ENCODE measurements at regions not wholly inside any gene's neighbourhood (a gene's known extent, or its start where the extent isn't known, plus 50 kb on each side); places are given as distances from the start of the nearest gene placed in this dataset.
"Not testable (repeated sequence)": the region's sequence is repeated elsewhere in the genome, so short reads cannot be mapped to it uniquely, and the experiment has no call there.

GRCh38 chr19:23597661-23598060 lies 89.4 kb downstream of the ZNF675 start:
- no peaks in the 10 kb centered on the region for H3F3A ChIP-seq (ENCODE audit: low read length, unreplicated experiment)
- no peak for TF ChIP-seq EZH2 (IDR thresholded peaks at IDR 0.05; ENCODE audit: low read length, unreplicated experiment)
- TF ChIP-seq CTCF (conservative IDR thresholded peaks at IDR 0.05; ENCODE audit: low read depth, low read length), result no peak
- no peak for TF ChIP-seq EZH2phosphoT487 (IDR thresholded peaks at IDR 0.05; ENCODE audit: borderline replicate concordance, low read length)
- BruUV-seq (replicated peaks), result no TSS peak
- CTCF ChIA-PET, result no interaction called here
- no peaks in the 10 kb centered on the region for H3K79me2 ChIP-seq (ENCODE audit: low read length)
- no peak overlapping the region for H3K4me2 ChIP-seq (ENCODE audit: low read length)
- no peaks in the 10 kb centered on the region for H3K9me2 ChIP-seq (replicated peaks; ENCODE audit: low read length)
- no peak overlapping the region for H3K9ac ChIP-seq (ENCODE audit: low read length)
- no peak overlapping the region for H3K4me3 ChIP-seq (ENCODE audit: low read length)
- POLR2A ChIA-PET (ENCODE audit: unreplicated experiment), result no interaction called here
- intact Hi-C loops (cut with micrococcal nuclease), result no loop called here
- ATAC-seq, result no peak
- no peak for DNase-seq
- H2AFZ ChIP-seq (ENCODE audit: low read length), result no peak overlapping the region
- no peaks in the 10 kb centered on the region for H3K4me1 ChIP-seq (ENCODE audit: insufficient read depth, low read length)
- no peaks in the 10 kb centered on the region for H3K27me3 ChIP-seq (ENCODE audit: low read length)
- no peaks in the 10 kb centered on the region; the same call in 1 of the 2 replicates for H3K36me3 ChIP-seq (ENCODE audit: low read depth, low read length)
- no peak overlapping the region for H3K27ac ChIP-seq (ENCODE audit: low read length)
- peaks cover 7% of the 10 kb centered on the region; the same call in 1 of the 2 replicates for H3K9me3 ChIP-seq (ENCODE audit: low read length)
- no peaks in the 10 kb centered on the region for H4K20me1 ChIP-seq (ENCODE audit: low read length)

- no peak overlapping the region for H3K27ac ChIP-seq (ENCODE audit: low read length)
- H3K9me3 ChIP-seq (ENCODE audit: low read length), result peaks cover 8% of the 10 kb centered on the region; the same call in 1 of the 2 replicates
- DNase-seq, result no peak
- H3K27me3 ChIP-seq (ENCODE audit: low read length), result no peaks in the 10 kb centered on the region
- TF ChIP-seq CTCF (conservative IDR thresholded peaks at IDR 0.05; ENCODE audit: low read depth, low read length) (no peak), EZH2phosphoT487 (IDR thresholded peaks at IDR 0.05; ENCODE audit: borderline replicate concordance, low read length) (no peak), EZH2 (IDR thresholded peaks at IDR 0.05; ENCODE audit: low read length, unreplicated experiment) (no peak)
- H4K20me1 ChIP-seq (ENCODE audit: low read length), result no peaks in the 10 kb centered on the region
- no peaks in the 10 kb centered on the region for H3K79me2 ChIP-seq (ENCODE audit: low read length)
- no peak overlapping the region for H2AFZ ChIP-seq (ENCODE audit: low read length)
- H3K4me1 ChIP-seq (ENCODE audit: insufficient read depth, low read length), result no peaks in the 10 kb centered on the region
- no peak overlapping the region for H3K4me3 ChIP-seq (ENCODE audit: low read length)
- no TSS peak for BruUV-seq (replicated peaks)
- ATAC-seq, result no peak
- H3K4me2 ChIP-seq (ENCODE audit: low read length), result no peak overlapping the region
- CTCF ChIA-PET, result no interaction called here
- no peaks in the 10 kb centered on the region for H3F3A ChIP-seq (ENCODE audit: low read length, unreplicated experiment)
- H3K36me3 ChIP-seq (ENCODE audit: low read depth, low read length), result no peaks in the 10 kb centered on the region; the same call in 1 of the 2 replicates
- H3K9ac ChIP-seq (ENCODE audit: low read length), result no peak overlapping the region
- intact Hi-C loops (cut with micrococcal nuclease), result no loop called here
- H3K9me2 ChIP-seq (replicated peaks; ENCODE audit: low read length), result no peaks in the 10 kb centered on the region
- POLR2A ChIA-PET (ENCODE audit: unreplicated experiment), result no interaction called here
Observed at GRCh38 chr19:23596872-23597271, 90.1 kb downstream of the ZNF675 start.

- H3K9me2 ChIP-seq (replicated peaks; ENCODE audit: low read length); POLR2A ChIA-PET (ENCODE audit: unreplicated experiment); H3K4me3 ChIP-seq (ENCODE audit: low read length); ATAC-seq; CTCF ChIA-PET; H3K27ac ChIP-seq (ENCODE audit: low read length); H3F3A ChIP-seq (ENCODE audit: low read length, unreplicated experiment); DNase-seq; H4K20me1 ChIP-seq (ENCODE audit: low read length); H3K4me2 ChIP-seq (ENCODE audit: low read length); H2AFZ ChIP-seq (ENCODE audit: low read length); H3K36me3 ChIP-seq (ENCODE audit: low read depth, low read length); H3K27me3 ChIP-seq (ENCODE audit: low read length); H3K9ac ChIP-seq (ENCODE audit: low read length); H3K79me2 ChIP-seq (ENCODE audit: low read length); BruUV-seq (replicated peaks); H3K4me1 ChIP-seq (ENCODE audit: insufficient read depth, low read length); intact Hi-C loops (cut with micrococcal nuclease): not testable (repeated sequence)
- H3K9me3 ChIP-seq (ENCODE audit: low read length), result peaks cover 26% of the 10 kb centered on the region
Observed at GRCh38 chr19:23594311-23594710, 92.7 kb downstream of the ZNF675 start.
